ENCODE measurements at regions not wholly inside any gene's neighbourhood (a gene's known extent, or its start where the extent isn't known, plus 50 kb on each side); places are given as distances from the start of the nearest gene placed in this dataset.

GRCh38 chr9:17963498-17963897 lies 384.6 kb downstream of the SH3GL2 start:
- H3K9me3 ChIP-seq = no peaks in the 10 kb centered on the region
- intact Hi-C loops (cut with DNase I) = no loop called here
- H3K36me3 ChIP-seq = no peaks in the 10 kb centered on the region
- no peak for TF ChIP-seq POLR2A (IDR thresholded peaks at IDR 0.05)
- no peaks in the 10 kb centered on the region for H3K27me3 ChIP-seq
- no peaks in the 10 kb centered on the region for H3K4me1 ChIP-seq
- no peak for DNase-seq
- 61 to 66% methylated on average over 5 of the region's 5 CpGs for WGBS, 2 donors
- no peak overlapping the region for H3K27ac ChIP-seq
- H3K4me3 ChIP-seq = no peak overlapping the region

- TF ChIP-seq CTCF (IDR thresholded peaks at IDR 0.05) (no peak), POLR2A (IDR thresholded peaks at IDR 0.05) (no peak)
- H3K27me3 ChIP-seq = no peaks in the 10 kb centered on the region
- H3K4me3 ChIP-seq = no peak overlapping the region
- no peak overlapping the region for H3K27ac ChIP-seq
- no peaks in the 10 kb centered on the region for H3K9me3 ChIP-seq
- 34 to 49% methylated on average over 3 of the region's 3 CpGs for WGBS, 2 donors
- no peak for DNase-seq
- intact Hi-C loops (cut with DNase I) = no loop called here
- H3K36me3 ChIP-seq = no peaks in the 10 kb centered on the region
- H3K4me1 ChIP-seq = no peaks in the 10 kb centered on the region
Measured at GRCh38 chr9:17967731-17968130, 388.9 kb downstream of the SH3GL2 start.

GRCh38 chr9:17969232-17969631 lies 390.4 kb downstream of the SH3GL2 start:
- TF ChIP-seq POLR2A (IDR thresholded peaks at IDR 0.05) (no peak), CTCF (IDR thresholded peaks at IDR 0.05) (no peak)
- DNase-seq = no peak
- no peaks in the 10 kb centered on the region for H3K36me3 ChIP-seq
- no peaks in the 10 kb centered on the region for H3K9me3 ChIP-seq
- no peak overlapping the region for H3K27ac ChIP-seq
- 0 to 20% methylated on average over 1 of the region's 1 CpG for WGBS, 2 donors
- H3K4me1 ChIP-seq = no peaks in the 10 kb centered on the region
- H3K27me3 ChIP-seq = no peaks in the 10 kb centered on the region
- H3K4me3 ChIP-seq = no peak overlapping the region
- intact Hi-C loops (cut with DNase I) = no loop called here

- H3K27me3 ChIP-seq = no peaks in the 10 kb centered on the region
- DNase-seq = no peak
- no peak overlapping the region for H3K4me3 ChIP-seq
- H3K27ac ChIP-seq = no peak overlapping the region
- no peaks in the 10 kb centered on the region for H3K36me3 ChIP-seq
- H3K4me1 ChIP-seq = no peaks in the 10 kb centered on the region
- intact Hi-C loops (cut with DNase I) = no loop called here
- H3K9me3 ChIP-seq = no peaks in the 10 kb centered on the region
- TF ChIP-seq CTCF (IDR thresholded peaks at IDR 0.05) (no peak), POLR2A (IDR thresholded peaks at IDR 0.05) (no peak)
Measured at GRCh38 chr9:17970277-17970676, 391.4 kb downstream of the SH3GL2 start.

- no peak for DNase-seq
- Histone ChIP-seq H3K36me3 (no peaks in the 10 kb centered on the region), H3K4me3 (no peak overlapping the region), H3K27me3 (no peaks in the 10 kb centered on the region), H3K4me1 (no peaks in the 10 kb centered on the region), H3K9me3 (no peaks in the 10 kb centered on the region), H3K27ac (no peak overlapping the region)
- TF ChIP-seq POLR2A (IDR thresholded peaks at IDR 0.05) (no peak), CTCF (IDR thresholded peaks at IDR 0.05) (no peak)
- 84 to 87% methylated on average over 2 of the region's 2 CpGs for WGBS, 2 donors
- intact Hi-C loops (cut with DNase I) = no loop called here
Measured at GRCh38 chr9:17978773-17979172, 399.9 kb downstream of the SH3GL2 start.

- no peak for TF ChIP-seq POLR2A (IDR thresholded peaks at IDR 0.05)
- TF ChIP-seq CTCF (IDR thresholded peaks at IDR 0.05) = no peak
- Histone ChIP-seq H3K4me3 (no peak overlapping the region), H3K4me1 (no peaks in the 10 kb centered on the region), H3K27ac (no peak overlapping the region), H3K27me3 (no peaks in the 10 kb centered on the region), H3K36me3 (no peaks in the 10 kb centered on the region), H3K9me3 (no peaks in the 10 kb centered on the region)
- no peak for DNase-seq
- intact Hi-C loops (cut with DNase I) = no loop called here
Measured at GRCh38 chr9:17986595-17986994, 407.7 kb downstream of the SH3GL2 start.

Measured in esophagus squamous epithelium (tissue), 5 donors.